ENCODE measurements at regions not wholly inside any gene's neighbourhood (a gene's known extent, or its start where the extent isn't known, plus 50 kb on each side); places are given as distances from the start of the nearest gene placed in this dataset.

DNA sequence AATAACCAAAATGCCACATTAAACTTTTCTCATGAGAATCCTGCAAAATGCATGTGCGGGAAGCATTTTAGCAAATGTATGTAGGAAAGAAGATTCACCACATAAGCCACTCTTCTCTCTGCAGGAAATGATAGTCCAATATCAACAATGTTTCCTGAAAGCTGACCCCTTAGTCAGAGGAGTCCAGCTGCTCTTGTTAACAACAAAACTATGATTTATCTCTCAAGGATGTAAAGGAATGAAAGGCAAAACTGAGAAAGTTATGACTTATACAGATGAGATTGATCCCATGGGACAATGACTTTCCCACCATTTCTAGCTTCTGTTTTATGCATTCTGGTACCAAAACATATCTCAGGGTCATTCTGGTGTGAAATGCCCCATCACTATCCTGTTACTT lies 125.0 kb upstream of the EDNRA start:
- no peak for TF ChIP-seq POLR2A (IDR thresholded peaks at IDR 0.05)
- TF ChIP-seq, protein P1, sequence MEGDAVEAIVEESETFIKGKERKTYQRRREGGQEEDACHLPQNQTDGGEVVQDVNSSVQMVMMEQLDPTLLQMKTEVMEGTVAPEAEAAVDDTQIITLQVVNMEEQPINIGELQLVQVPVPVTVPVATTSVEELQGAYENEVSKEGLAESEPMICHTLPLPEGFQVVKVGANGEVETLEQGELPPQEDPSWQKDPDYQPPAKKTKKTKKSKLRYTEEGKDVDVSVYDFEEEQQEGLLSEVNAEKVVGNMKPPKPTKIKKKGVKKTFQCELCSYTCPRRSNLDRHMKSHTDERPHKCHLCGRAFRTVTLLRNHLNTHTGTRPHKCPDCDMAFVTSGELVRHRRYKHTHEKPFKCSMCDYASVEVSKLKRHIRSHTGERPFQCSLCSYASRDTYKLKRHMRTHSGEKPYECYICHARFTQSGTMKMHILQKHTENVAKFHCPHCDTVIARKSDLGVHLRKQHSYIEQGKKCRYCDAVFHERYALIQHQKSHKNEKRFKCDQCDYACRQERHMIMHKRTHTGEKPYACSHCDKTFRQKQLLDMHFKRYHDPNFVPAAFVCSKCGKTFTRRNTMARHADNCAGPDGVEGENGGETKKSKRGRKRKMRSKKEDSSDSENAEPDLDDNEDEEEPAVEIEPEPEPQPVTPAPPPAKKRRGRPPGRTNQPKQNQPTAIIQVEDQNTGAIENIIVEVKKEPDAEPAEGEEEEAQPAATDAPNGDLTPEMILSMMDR (IDR thresholded peaks at IDR 0.05): no peak
